Upper lobe of right lung (tissue), 1 donor: ENCODE measurements at regions not wholly inside any gene's neighbourhood (a gene's known extent, or its start where the extent isn't known, plus 50 kb on each side); places are given as distances from the start of the nearest gene placed in this dataset.
"Not testable (repeated sequence)": the region's sequence is repeated elsewhere in the genome, so short reads cannot be mapped to it uniquely, and the experiment has no call there.

Source experiments
- ATAC-seq: fragments of 200-7000 bp; cut with Tn5 transposase; one replicate; pipeline ENCODE4 v1.9.1; 2020; ENCODE audit warnings: mild to moderate bottlenecking, moderate library complexity
- DNase-seq: peaks from one replicate; pipeline ENCODE4 v3.0.0-alpha.2; 2020
- H3K27ac ChIP-seq: fragments of 200-600 bp; one replicate; pipeline ENCODE4 v1.8.0; 2022
- H3K27me3 ChIP-seq: fragments of 200-600 bp; one replicate; pipeline ENCODE4 v1.8.0; 2022; ENCODE audit warnings: mild to moderate bottlenecking
- H3K36me3 ChIP-seq: fragments of 200-600 bp; one replicate; pipeline ENCODE4 v1.8.0; 2022
- H3K4me1 ChIP-seq: fragments of 200-600 bp; one replicate; pipeline ENCODE4 v1.8.0; 2022
- H3K4me3 ChIP-seq: fragments of 200-600 bp; one replicate; pipeline ENCODE4 v1.8.0; 2022; ENCODE audit warnings: mild to moderate bottlenecking
- H3K9me3 ChIP-seq: fragments of 200-600 bp; one replicate; pipeline ENCODE4 v1.8.0; 2022
- intact Hi-C: fragments of 100-400 bp; cut with DNase I; formaldehyde crosslinking; loops from one replicate; pipeline ENCODE4 v1.11.0; 2022
- TF ChIP-seq, protein P1 (sequence below): fragments of 200-600 bp; IDR thresholded peaks from one replicate; pipeline ENCODE4 v1.8.0; 2022; ENCODE audit warnings: antibody characterized with exemption
- donor health status: DM: no; HTN: yes; CAD: no; lungs with severe emphysema.

DNA sequence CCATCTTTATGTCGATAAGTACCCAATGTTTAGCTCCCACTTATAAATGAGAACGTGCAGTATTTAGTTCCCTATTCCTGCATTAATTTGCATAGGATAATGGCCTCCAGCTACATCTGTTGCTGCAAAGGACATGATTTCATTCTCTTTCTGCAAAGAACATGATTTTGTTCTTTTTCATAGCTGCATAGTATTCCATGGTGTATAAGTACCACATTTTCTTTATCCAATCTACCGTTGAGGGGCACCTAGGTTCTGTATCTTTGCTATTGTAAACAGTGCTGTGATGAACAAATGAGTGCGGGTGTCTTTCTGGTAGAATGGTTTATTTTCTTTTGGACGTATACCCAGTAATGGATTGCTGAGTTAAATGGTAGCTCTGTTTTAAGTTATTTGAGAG is 63.0 kb downstream of the HLX start:
- no peak overlapping the region for H3K4me3 ChIP-seq
- H3K27ac ChIP-seq = no peak overlapping the region
- H3K27me3 ChIP-seq = no peaks in the 10 kb centered on the region
- intact Hi-C loops = no loop called here
- TF ChIP-seq, protein P1, sequence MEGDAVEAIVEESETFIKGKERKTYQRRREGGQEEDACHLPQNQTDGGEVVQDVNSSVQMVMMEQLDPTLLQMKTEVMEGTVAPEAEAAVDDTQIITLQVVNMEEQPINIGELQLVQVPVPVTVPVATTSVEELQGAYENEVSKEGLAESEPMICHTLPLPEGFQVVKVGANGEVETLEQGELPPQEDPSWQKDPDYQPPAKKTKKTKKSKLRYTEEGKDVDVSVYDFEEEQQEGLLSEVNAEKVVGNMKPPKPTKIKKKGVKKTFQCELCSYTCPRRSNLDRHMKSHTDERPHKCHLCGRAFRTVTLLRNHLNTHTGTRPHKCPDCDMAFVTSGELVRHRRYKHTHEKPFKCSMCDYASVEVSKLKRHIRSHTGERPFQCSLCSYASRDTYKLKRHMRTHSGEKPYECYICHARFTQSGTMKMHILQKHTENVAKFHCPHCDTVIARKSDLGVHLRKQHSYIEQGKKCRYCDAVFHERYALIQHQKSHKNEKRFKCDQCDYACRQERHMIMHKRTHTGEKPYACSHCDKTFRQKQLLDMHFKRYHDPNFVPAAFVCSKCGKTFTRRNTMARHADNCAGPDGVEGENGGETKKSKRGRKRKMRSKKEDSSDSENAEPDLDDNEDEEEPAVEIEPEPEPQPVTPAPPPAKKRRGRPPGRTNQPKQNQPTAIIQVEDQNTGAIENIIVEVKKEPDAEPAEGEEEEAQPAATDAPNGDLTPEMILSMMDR = no peak
- DNase-seq (no peak), ATAC-seq (no peak)
- no peaks in the 10 kb centered on the region for H3K4me1 ChIP-seq
- no peaks in the 10 kb centered on the region for H3K36me3 ChIP-seq
- H3K9me3 ChIP-seq = no peaks in the 10 kb centered on the region

DNA sequence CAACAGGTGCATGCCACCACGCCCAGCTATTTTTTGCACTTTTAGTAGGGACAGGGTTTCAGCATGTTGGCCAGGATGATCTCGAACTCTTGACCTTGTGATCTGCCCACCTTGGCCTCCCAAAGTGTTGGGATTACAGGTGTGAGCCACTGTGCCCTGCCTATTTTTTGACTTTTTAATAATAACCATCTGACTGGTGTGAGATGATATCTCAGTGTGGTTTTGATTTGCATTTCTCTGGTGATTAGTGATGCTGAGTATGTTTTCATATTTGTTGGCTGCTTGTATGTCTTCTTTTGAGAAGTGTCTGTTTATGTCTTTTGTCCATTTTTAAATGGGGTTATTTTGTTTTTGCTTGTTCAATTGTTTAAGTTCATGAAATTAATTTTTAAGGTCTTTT is 63.7 kb downstream of the HLX start:
- H3K27ac ChIP-seq, H3K27me3 ChIP-seq, DNase-seq, intact Hi-C loops, H3K36me3 ChIP-seq, H3K4me3 ChIP-seq, ATAC-seq, H3K4me1 ChIP-seq, H3K9me3 ChIP-seq: not testable (repeated sequence)

DNA sequence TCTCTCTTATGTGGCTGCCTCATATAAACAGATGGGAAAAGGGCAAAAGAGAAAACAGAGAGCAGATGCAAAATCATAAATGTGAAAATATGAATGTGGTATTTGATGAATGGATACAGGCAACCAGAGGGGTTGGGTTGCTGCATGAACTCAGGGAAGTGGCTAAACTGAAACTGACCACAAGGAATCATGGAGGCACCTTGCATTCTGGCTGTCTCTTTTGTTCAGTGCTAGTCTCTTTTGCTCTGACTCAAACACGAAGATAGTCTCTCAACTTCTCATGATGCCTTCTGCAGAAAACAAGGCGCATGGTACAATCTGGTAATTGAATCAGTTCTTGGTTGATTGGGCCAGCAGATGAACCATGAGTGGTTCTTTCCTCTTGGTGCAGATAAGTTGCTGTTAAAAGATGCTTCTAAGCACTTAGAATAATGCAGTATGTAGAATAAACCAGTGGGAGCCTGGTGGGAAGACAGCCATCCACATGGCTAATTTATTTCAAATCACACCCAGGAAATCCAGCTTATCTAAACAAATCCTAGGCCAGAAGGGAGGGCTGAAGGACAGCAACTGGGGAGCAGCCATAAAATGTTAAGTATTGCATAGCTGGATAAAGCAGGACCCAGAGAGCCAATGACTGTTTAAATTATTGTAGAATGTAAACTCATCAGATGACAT is 64.2 kb downstream of the HLX start:
- no peaks in the 10 kb centered on the region for H3K27me3 ChIP-seq
- TF ChIP-seq, protein P1 = no peak
- no peak overlapping the region for H3K4me3 ChIP-seq
- H3K9me3 ChIP-seq = no peaks in the 10 kb centered on the region
- DNase-seq (no peak), ATAC-seq (no peak)
- intact Hi-C loops = no loop called here
- H3K4me1 ChIP-seq = no peaks in the 10 kb centered on the region
- no peak overlapping the region for H3K27ac ChIP-seq
- no peaks in the 10 kb centered on the region for H3K36me3 ChIP-seq

DNA sequence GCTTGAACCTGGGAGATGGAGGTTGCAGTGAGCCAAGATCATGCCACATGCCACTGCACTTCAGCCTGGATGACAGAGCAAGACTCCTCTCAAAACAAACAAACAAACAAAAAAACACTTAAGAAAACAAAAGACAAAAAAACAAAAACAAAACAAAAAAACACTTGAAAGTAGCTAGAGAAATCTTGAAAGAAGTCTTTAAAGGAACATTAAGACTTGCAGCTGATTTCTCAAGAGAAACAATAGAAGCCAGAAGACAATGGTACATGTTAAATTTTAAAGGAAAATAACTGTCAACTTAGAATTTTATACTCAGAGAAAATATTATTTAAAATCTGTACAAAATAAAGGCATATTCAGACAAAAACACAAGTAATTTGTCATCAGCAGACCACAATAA is 71.3 kb downstream of the HLX start:
- no peaks in the 10 kb centered on the region for H3K36me3 ChIP-seq
- no peak overlapping the region for H3K27ac ChIP-seq
- DNase-seq = no peak
- no peaks in the 10 kb centered on the region for H3K9me3 ChIP-seq
- no peaks in the 10 kb centered on the region for H3K27me3 ChIP-seq
- H3K4me1 ChIP-seq = no peaks in the 10 kb centered on the region
- TF ChIP-seq, protein P1 = no peak
- H3K4me3 ChIP-seq = no peak overlapping the region
- ATAC-seq = no peak
- intact Hi-C loops = no loop called here

DNA sequence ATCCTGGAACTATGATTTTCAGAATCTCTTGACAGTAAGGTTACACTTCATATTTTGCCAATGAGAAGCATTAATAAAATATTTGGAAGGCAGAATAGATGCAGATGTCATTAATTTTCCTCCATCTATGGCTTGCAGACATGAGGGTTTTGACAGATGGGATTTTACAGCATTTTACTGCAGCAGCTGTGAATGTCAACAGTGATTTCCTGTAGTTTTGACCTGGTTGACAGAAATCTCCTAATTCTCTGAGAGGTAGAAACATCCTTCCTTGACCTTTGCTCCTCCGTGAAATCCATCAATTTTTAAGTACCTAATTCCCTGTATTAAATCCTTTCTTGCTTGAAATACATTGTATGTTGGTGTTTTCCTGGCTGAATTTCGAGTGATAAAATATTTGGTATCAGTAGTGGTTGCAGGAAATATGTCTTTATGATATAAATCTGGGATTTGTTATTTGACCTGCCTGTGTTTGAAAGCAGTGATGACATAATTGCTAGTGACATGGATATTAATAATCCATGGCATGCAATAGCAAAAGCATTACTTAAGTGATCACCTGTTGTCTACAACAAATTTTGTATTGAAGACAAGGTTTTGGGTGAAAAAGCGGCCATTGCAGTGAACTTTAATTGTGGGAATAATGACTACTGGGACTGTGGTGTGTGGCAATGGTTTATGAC is 73.9 kb downstream of the HLX start:
- ATAC-seq (no peak), DNase-seq (no peak)
- Histone ChIP-seq H3K9me3 (no peaks in the 10 kb centered on the region), H3K4me3 (no peak overlapping the region), H3K4me1 (no peaks in the 10 kb centered on the region), H3K36me3 (no peaks in the 10 kb centered on the region), H3K27ac (no peak overlapping the region), H3K27me3 (no peaks in the 10 kb centered on the region)
- TF ChIP-seq, protein P1 = no peak
- intact Hi-C loops = no loop called here

DNA sequence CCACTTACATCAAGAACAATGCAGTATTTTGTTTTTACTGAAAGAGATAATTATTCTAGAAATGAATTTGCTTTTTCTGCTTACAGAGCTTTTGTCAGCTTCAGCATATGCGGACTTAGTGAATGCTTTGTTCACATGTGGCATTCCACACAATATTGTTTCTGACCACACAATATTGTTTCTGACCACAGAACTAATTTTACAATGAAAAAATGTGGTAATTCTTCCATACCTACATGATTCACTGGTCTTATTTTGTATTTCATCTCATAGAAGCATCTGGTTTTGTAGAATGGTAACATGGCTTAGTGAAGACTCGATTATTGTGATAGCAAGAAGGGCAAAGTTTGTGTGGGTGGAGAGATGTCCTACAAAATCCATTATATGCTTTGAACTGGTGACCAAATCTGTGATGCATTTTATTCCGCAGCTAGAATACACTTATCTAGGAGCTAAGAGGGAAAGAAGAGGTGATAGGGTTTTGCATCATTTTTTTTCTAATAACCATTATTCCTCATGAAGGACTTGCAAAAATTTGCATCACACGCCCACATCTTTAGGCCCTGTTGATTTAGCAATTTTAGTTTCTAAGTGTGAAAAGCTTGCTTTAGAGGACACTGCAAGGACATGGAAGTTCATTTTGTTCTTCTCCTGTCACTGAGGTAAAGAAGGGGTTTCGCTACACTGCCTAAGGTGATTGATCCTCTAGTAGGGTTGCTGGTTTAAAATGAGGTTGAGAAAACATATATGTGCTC is 75.3 kb downstream of the HLX start:
- TF ChIP-seq, protein P1 = no peak
- intact Hi-C loops = no loop called here
- ATAC-seq (no peak), DNase-seq (no peak)
- Histone ChIP-seq H3K27me3 (no peaks in the 10 kb centered on the region), H3K4me3 (no peak overlapping the region), H3K4me1 (no peaks in the 10 kb centered on the region), H3K36me3 (no peaks in the 10 kb centered on the region), H3K27ac (no peak overlapping the region), H3K9me3 (no peaks in the 10 kb centered on the region)
